ENCODE measurements at regions not wholly inside any gene's neighbourhood (a gene's known extent, or its start where the extent isn't known, plus 50 kb on each side); places are given as distances from the start of the nearest gene placed in this dataset.

- TF ChIP-seq CEBPB (IDR thresholded peaks at IDR 0.05) (no peak), EGR1 (IDR thresholded peaks at IDR 0.05) (no peak), EP300 (IDR thresholded peaks at IDR 0.05; ENCODE audit: borderline replicate concordance) (no peak), MAX (IDR thresholded peaks at IDR 0.05) (no peak), TAF1 (IDR thresholded peaks at IDR 0.05; ENCODE audit: low read depth) (no peak), NFIC (IDR thresholded peaks at IDR 0.05) (no peak), FOXM1 (IDR thresholded peaks at IDR 0.05; ENCODE audit: borderline replicate concordance, low read depth) (no peak), TEAD4 (IDR thresholded peaks at IDR 0.05) (no peak), YY1 (IDR thresholded peaks at IDR 0.05; ENCODE audit: low read depth) (no peak), TCF12 (IDR thresholded peaks at IDR 0.05; ENCODE audit: low read depth) (no peak), RAD21 (IDR thresholded peaks at IDR 0.05; ENCODE audit: low read depth) (no peak), ZBTB7A (IDR thresholded peaks at IDR 0.05; ENCODE audit: low read depth) (no peak)
- TF ChIP-seq, protein P1, sequence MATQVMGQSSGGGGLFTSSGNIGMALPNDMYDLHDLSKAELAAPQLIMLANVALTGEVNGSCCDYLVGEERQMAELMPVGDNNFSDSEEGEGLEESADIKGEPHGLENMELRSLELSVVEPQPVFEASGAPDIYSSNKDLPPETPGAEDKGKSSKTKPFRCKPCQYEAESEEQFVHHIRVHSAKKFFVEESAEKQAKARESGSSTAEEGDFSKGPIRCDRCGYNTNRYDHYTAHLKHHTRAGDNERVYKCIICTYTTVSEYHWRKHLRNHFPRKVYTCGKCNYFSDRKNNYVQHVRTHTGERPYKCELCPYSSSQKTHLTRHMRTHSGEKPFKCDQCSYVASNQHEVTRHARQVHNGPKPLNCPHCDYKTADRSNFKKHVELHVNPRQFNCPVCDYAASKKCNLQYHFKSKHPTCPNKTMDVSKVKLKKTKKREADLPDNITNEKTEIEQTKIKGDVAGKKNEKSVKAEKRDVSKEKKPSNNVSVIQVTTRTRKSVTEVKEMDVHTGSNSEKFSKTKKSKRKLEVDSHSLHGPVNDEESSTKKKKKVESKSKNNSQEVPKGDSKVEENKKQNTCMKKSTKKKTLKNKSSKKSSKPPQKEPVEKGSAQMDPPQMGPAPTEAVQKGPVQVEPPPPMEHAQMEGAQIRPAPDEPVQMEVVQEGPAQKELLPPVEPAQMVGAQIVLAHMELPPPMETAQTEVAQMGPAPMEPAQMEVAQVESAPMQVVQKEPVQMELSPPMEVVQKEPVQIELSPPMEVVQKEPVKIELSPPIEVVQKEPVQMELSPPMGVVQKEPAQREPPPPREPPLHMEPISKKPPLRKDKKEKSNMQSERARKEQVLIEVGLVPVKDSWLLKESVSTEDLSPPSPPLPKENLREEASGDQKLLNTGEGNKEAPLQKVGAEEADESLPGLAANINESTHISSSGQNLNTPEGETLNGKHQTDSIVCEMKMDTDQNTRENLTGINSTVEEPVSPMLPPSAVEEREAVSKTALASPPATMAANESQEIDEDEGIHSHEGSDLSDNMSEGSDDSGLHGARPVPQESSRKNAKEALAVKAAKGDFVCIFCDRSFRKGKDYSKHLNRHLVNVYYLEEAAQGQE (IDR thresholded peaks at IDR 0.05; ENCODE audit: low read depth): no peak
- TF ChIP-seq, protein P2, sequence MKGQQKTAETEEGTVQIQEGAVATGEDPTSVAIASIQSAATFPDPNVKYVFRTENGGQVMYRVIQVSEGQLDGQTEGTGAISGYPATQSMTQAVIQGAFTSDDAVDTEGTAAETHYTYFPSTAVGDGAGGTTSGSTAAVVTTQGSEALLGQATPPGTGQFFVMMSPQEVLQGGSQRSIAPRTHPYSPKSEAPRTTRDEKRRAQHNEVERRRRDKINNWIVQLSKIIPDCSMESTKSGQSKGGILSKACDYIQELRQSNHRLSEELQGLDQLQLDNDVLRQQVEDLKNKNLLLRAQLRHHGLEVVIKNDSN (IDR thresholded peaks at IDR 0.05): no peak
Measured at GRCh38 chr6:66068907-66069306, 361.9 kb upstream of the EYS start.
